ENCODE measurements at regions not wholly inside any gene's neighbourhood (a gene's known extent, or its start where the extent isn't known, plus 50 kb on each side); places are given as distances from the start of the nearest gene placed in this dataset.

- H3K4me3 ChIP-seq = no peak overlapping the region
- no peak overlapping the region for H3K27ac ChIP-seq
- no peaks in the 10 kb centered on the region for H3K9me3 ChIP-seq
- TF ChIP-seq POLR2A (IDR thresholded peaks at IDR 0.05) (no peak), CTCF (IDR thresholded peaks at IDR 0.05) (no peak)
- H3K27me3 ChIP-seq = no peaks in the 10 kb centered on the region
- no peaks in the 10 kb centered on the region for H3K4me1 ChIP-seq
- intact Hi-C loops (cut with DNase I; ENCODE audit: low total_unique reads) = no loop called here
- no peak for DNase-seq
- H3K36me3 ChIP-seq = no peaks in the 10 kb centered on the region
These were observed 523.8 kb downstream of the ZWINT start for GRCh38 chr10:55837273-55837672.

- no peaks in the 10 kb centered on the region for H3K36me3 ChIP-seq
- TF ChIP-seq POLR2A (IDR thresholded peaks at IDR 0.05) (no peak), CTCF (IDR thresholded peaks at IDR 0.05) (no peak)
- no peak overlapping the region for H3K4me3 ChIP-seq
- H3K4me1 ChIP-seq = no peaks in the 10 kb centered on the region
- intact Hi-C loops (cut with DNase I; ENCODE audit: low total_unique reads) = no loop called here
- DNase-seq = no peak
- H3K9me3 ChIP-seq = no peaks in the 10 kb centered on the region
- no peaks in the 10 kb centered on the region for H3K27me3 ChIP-seq
- H3K27ac ChIP-seq = no peak overlapping the region
These were observed 539.0 kb downstream of the ZWINT start for GRCh38 chr10:55822096-55822495.

GRCh38 chr10:55820478-55820877 is 540.6 kb downstream of the ZWINT start:
- H3K4me3 ChIP-seq = no peak overlapping the region
- intact Hi-C loops (cut with DNase I; ENCODE audit: low total_unique reads) = no loop called here

DNA sequence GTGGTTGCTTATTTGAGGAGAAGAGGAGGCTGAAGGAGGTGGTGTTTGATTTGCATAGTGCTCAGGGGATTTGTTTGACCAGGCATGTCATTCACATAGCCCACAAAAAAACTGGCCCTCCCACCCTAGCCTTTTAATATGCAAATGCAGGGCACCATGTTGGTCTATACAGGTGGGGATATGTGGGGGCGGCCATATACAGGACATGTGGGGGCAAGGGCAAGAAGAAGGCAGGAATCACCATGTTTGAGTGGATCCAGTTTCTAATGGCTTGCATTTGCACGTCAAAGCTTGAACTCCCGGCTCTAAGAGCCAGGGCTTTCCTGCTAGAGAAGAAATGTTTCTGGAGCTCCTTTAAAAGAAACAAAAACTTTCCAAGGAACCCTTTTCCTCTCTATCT is 541.0 kb downstream of the ZWINT start:
- no peak for DNase-seq
- Histone ChIP-seq H3K27me3 (no peaks in the 10 kb centered on the region), H3K27ac (no peak overlapping the region), H3K4me3 (no peak overlapping the region), H3K36me3 (no peaks in the 10 kb centered on the region), H3K9me3 (no peaks in the 10 kb centered on the region), H3K4me1 (no peaks in the 10 kb centered on the region)
- TF ChIP-seq CTCF (IDR thresholded peaks at IDR 0.05) (no peak), POLR2A (IDR thresholded peaks at IDR 0.05) (no peak)
- intact Hi-C loops (cut with DNase I; ENCODE audit: low total_unique reads) = no loop called here

More at GRCh38 chr10:55820478-55820877, 540.6 kb downstream of the ZWINT start:
- Histone ChIP-seq H3K36me3 (no peaks in the 10 kb centered on the region), H3K27me3 (no peaks in the 10 kb centered on the region), H3K27ac (no peak overlapping the region), H3K9me3 (no peaks in the 10 kb centered on the region), H3K4me1 (no peaks in the 10 kb centered on the region)
- no peak for DNase-seq
- TF ChIP-seq CTCF (IDR thresholded peaks at IDR 0.05) (no peak), POLR2A (IDR thresholded peaks at IDR 0.05) (no peak)

GRCh38 chr10:55813451-55814170 is 547.4 kb downstream of the ZWINT start:
- no peak for DNase-seq
- TF ChIP-seq CTCF (IDR thresholded peaks at IDR 0.05) (no peak), POLR2A (IDR thresholded peaks at IDR 0.05) (no peak)
- Histone ChIP-seq H3K36me3 (no peaks in the 10 kb centered on the region), H3K4me1 (no peaks in the 10 kb centered on the region), H3K9me3 (no peaks in the 10 kb centered on the region), H3K27me3 (no peaks in the 10 kb centered on the region), H3K27ac (no peak overlapping the region), H3K4me3 (no peak overlapping the region)
- intact Hi-C loops (cut with DNase I; ENCODE audit: low total_unique reads) = no loop called here

All from uterus (tissue), 3 donors.